H1 (cell line): ENCODE measurements at regions not wholly inside any gene's neighbourhood (a gene's known extent, or its start where the extent isn't known, plus 50 kb on each side); places are given as distances from the start of the nearest gene placed in this dataset.

Experiments
- CTCF ChIA-PET: fragments of 300-600 bp; sonication (Branson Sonifier 250); formaldehyde crosslinking; loops from one replicate; lab custom pipeline; 2021; ENCODE audit not compliant: partially characterized antibody; lab: Charles Lee
- POLR2A ChIA-PET: fragments of 300-600 bp; sonication (Branson Sonifier 250); formaldehyde crosslinking; loops from one replicate; lab custom pipeline; 2021; ENCODE audit warnings: inconsistent platforms; ENCODE audit not compliant: partially characterized antibody; lab: Charles Lee
- DNase-seq, 2 experiments: peaks; one replicate each; pipeline versions ENCODE4 v3.0.0 to v3.0.0-alpha.2; 2010 to 2022; ENCODE audit warnings: low spot score in 2 of 2, low read depth in 1 of 2, mixed read lengths in 1 of 2
- FAIRE-seq: peaks from 2 replicates; lab custom pipeline; 2011; peaks lifted over from hg19 to GRCh38; lab: Jason Lieb, UNC
- H2AFZ ChIP-seq: 2 replicates; pipeline ENCODE4 v1.8.1; 2012; ENCODE audit warnings: low read length, inconsistent platforms
- H2AK5ac ChIP-seq: 2 replicates; pipeline ENCODE4 v1.6.1; 2013; ENCODE audit warnings: low read depth, low read length
- H2BK120ac ChIP-seq: replicated peaks from 2 replicates; pipeline ENCODE3; 2013; ENCODE audit warnings: low read depth, low read length, inconsistent platforms
- H2BK12ac ChIP-seq: 2 replicates; pipeline ENCODE4 v1.6.1; 2013; ENCODE audit warnings: low read depth, low read length
- H2BK15ac ChIP-seq: 2 replicates; pipeline ENCODE4 v1.6.1; 2013; ENCODE audit warnings: low read length
- H2BK20ac ChIP-seq: 2 replicates; pipeline ENCODE4 v1.6.1; 2013; ENCODE audit warnings: low read length
- H2BK5ac ChIP-seq: 2 replicates; pipeline ENCODE4 v1.6.1; 2013; ENCODE audit warnings: low read depth, low read length
- H3K14ac ChIP-seq: 2 replicates; pipeline ENCODE4 v1.6.1; 2013; ENCODE audit warnings: inconsistent platforms; ENCODE audit not compliant: insufficient read length
- H3K18ac ChIP-seq: 2 replicates; pipeline ENCODE4 v1.6.1; 2013; ENCODE audit warnings: low read length; ENCODE audit errors: extremely low read depth
- H3K23ac ChIP-seq: 2 replicates; pipeline ENCODE4 v1.6.1; 2013; ENCODE audit warnings: inconsistent platforms; ENCODE audit not compliant: insufficient read length
- H3K23me2 ChIP-seq: 2 replicates; pipeline ENCODE4 v1.6.1; 2013; ENCODE audit warnings: low read depth, low read length
- H3K27ac ChIP-seq: 2 replicates; pipeline ENCODE4 v1.6.1; 2011; ENCODE audit warnings: low read depth, low read length, inconsistent platforms
- H3K27me3 ChIP-seq, 4 experiments: replicated peaks in 1 of 4; 1 replicate in 1 of 4; 2 replicates in 3 of 4; pipeline versions ENCODE4 v1.6.1 to v1.8.1; 2011 to 2013; ENCODE audit warnings: low read length in 3 of 4, mild to moderate bottlenecking in 3 of 4, inconsistent platforms in 2 of 4, mixed read lengths in 2 of 4, moderate library complexity in 1 of 4; ENCODE audit not compliant: control insufficient read depth in 3 of 4, insufficient read depth in 3 of 4; ENCODE audit errors: extremely low read depth in 1 of 4
- H3K36me3 ChIP-seq, 4 experiments: 2 replicates each; pipeline versions ENCODE4 v1.6.1 to v1.8.1; 2011 to 2013; ENCODE audit warnings: mild to moderate bottlenecking in 4 of 4, low read length in 3 of 4, moderate library complexity in 2 of 4, control low read depth in 1 of 4, inconsistent platforms in 1 of 4; ENCODE audit not compliant: insufficient read depth in 4 of 4, control insufficient read depth in 2 of 4
- H3K4ac ChIP-seq: replicated peaks from 2 replicates; pipeline ENCODE3; 2013; ENCODE audit warnings: low read length, low read depth, mixed read lengths, inconsistent platforms; ENCODE audit not compliant: insufficient read length
- H3K4me1 ChIP-seq, 4 experiments: replicated peaks in 1 of 4; 1 replicate in 1 of 4; 2 replicates in 3 of 4; pipeline versions ENCODE4 v1.6.1 to v1.8.1; 2011 to 2013; ENCODE audit warnings: low read length in 3 of 4, inconsistent platforms in 2 of 4, mixed read lengths in 1 of 4; ENCODE audit not compliant: insufficient read depth in 4 of 4, control insufficient read depth in 3 of 4
- H3K4me2 ChIP-seq, 2 experiments: 2 replicates each; pipeline versions ENCODE4 v1.6.1 to v1.8.1; 2011 to 2013; ENCODE audit warnings: low read depth in 2 of 2, low read length in 2 of 2, control low read depth in 1 of 2, inconsistent platforms in 1 of 2, mild to moderate bottlenecking in 1 of 2; ENCODE audit not compliant: insufficient read depth in 1 of 2
- H3K4me3 ChIP-seq, 4 experiments: fragments of 200-600, 300-600 bp in 1 of 4; sonication (generic), shearing (Covaris generic), sonication (Bioruptor Twin) in 1 of 4; 2 replicates each; pipeline versions ENCODE4 v1.5.1 to v1.8.1; 2011 to 2016; ENCODE audit warnings: low read length in 4 of 4, low read depth in 3 of 4, control low read depth in 2 of 4, inconsistent platforms in 2 of 4, mild to moderate bottlenecking in 2 of 4, mixed read lengths in 1 of 4, moderate library complexity in 1 of 4; ENCODE audit not compliant: insufficient read depth in 2 of 4; ENCODE audit errors: extremely low read depth in 1 of 4
- H3K56ac ChIP-seq: replicated peaks from 2 replicates; pipeline ENCODE3; 2013; ENCODE audit warnings: low read depth, mild to moderate bottlenecking, mixed read lengths, low read length, inconsistent platforms; ENCODE audit not compliant: insufficient read length
- H3K79me1 ChIP-seq: 2 replicates; pipeline ENCODE4 v1.6.1; 2013; ENCODE audit warnings: low read depth, low read length, control low read depth
- H3K79me2 ChIP-seq, 2 experiments: 2 replicates each; pipeline versions ENCODE4 v1.6.1 to v1.8.1; 2012 to 2013; ENCODE audit warnings: low read length in 2 of 2, mild to moderate bottlenecking in 2 of 2, inconsistent platforms in 1 of 2; ENCODE audit not compliant: insufficient read depth in 2 of 2, control insufficient read depth in 1 of 2
- H3K9ac ChIP-seq, 4 experiments: replicated peaks in 1 of 4; 1 replicate in 1 of 4; 2 replicates in 3 of 4; pipeline versions ENCODE4 v1.6.1 to v1.8.1; 2011 to 2013; ENCODE audit warnings: low read depth in 3 of 4, low read length in 3 of 4, control low read depth in 2 of 4, mild to moderate bottlenecking in 2 of 4, moderate library complexity in 2 of 4, inconsistent platforms in 1 of 4; ENCODE audit errors: extremely low read depth in 1 of 4
- H3K9me3 ChIP-seq, 2 experiments: 2 replicates each; pipeline versions ENCODE4 v1.6.1 to v1.8.1; 2012 to 2013; ENCODE audit warnings: mild to moderate bottlenecking in 2 of 2, moderate library complexity in 2 of 2, control low read depth in 1 of 2, inconsistent platforms in 1 of 2, low read depth in 1 of 2, low read length in 1 of 2, mixed read lengths in 1 of 2; ENCODE audit not compliant: insufficient read depth in 2 of 2
- H4K20me1 ChIP-seq, 2 experiments: replicated peaks in 1 of 2; 2 replicates each; pipeline versions ENCODE3 to v1.8.1; 2011 to 2013; ENCODE audit warnings: inconsistent platforms in 2 of 2, low read length in 2 of 2, mild to moderate bottlenecking in 1 of 2; ENCODE audit not compliant: insufficient read depth in 2 of 2, control insufficient read depth in 1 of 2
- H4K5ac ChIP-seq: 2 replicates; pipeline ENCODE4 v1.6.1; 2013; ENCODE audit warnings: low read length, low read depth, mixed read lengths, inconsistent platforms; ENCODE audit not compliant: insufficient read length
- H4K8ac ChIP-seq: 2 replicates; pipeline ENCODE4 v1.8.0; 2013; ENCODE audit warnings: mild to moderate bottlenecking, moderate library complexity, low read length, inconsistent platforms; ENCODE audit not compliant: insufficient read depth; ENCODE audit errors: extremely low read depth
- H4K91ac ChIP-seq: replicated peaks from 2 replicates; pipeline ENCODE3; 2013; ENCODE audit warnings: low read length, mixed read lengths, inconsistent platforms; ENCODE audit not compliant: insufficient read length
- ATF2 ChIP-seq: IDR thresholded peaks from 2 replicates; pipeline ENCODE4 v1.6.1; 2012; ENCODE audit warnings: low read length, inconsistent platforms
- CHD2 ChIP-seq: IDR thresholded peaks from 2 replicates; pipeline ENCODE4 v1.6.1; 2012; ENCODE audit warnings: low read length, improper control_type of control experiment
- WGBS, 2 experiments: shearing (Covaris generic) in 1 of 2; methylation state at CpG; one replicate each; pipeline versions ENCODE4 v1.1.6 to v1.1.7; 2013 to 2015; ENCODE audit warnings: low lambda C conversion rate in 2 of 2, mixed read lengths in 2 of 2, inconsistent platforms in 1 of 2, low coverage in 1 of 2, missing lambda C conversion rate in 1 of 2; ENCODE audit not compliant: insufficient replicate concordance in 2 of 2, insufficient coverage in 1 of 2, insufficient read length in 1 of 2; ENCODE audit errors: extremely low coverage in 1 of 2, missing lambda C conversion rate in 1 of 2; 5-methylcytosine and 5-hydroxymethylcytosine counted together

GRCh38 chr9:117787746-117788145 is 83.5 kb downstream of the TLR4 start:
- H3K4me2 ChIP-seq: no peak overlapping the region
- no peak overlapping the region for H4K5ac ChIP-seq
- peaks cover 0 to 2% (median 0%) of the 10 kb centered on the region in 4 experiments; a peak in 1 of 7 replicates for H3K4me1 ChIP-seq
- no peak overlapping the region for H3K18ac ChIP-seq
- DNase-seq (no peak), FAIRE-seq (no peak)
- no peak overlapping the region for H2BK20ac ChIP-seq
- ChIA-PET CTCF (interaction anchor here (0.5 to 1.0 kb wide), 4 partner anchors 69 to 489 kb away, joined by 3 to 4 read pairs (median 4); no protein-coding TSS in a partner anchor), POLR2A (no interaction called here)
- no peak overlapping the region for H3K23ac ChIP-seq
- H4K8ac ChIP-seq: no peak overlapping the region
- H2BK120ac ChIP-seq: no peak overlapping the region
- H3K14ac ChIP-seq: no peak overlapping the region
- no peaks in the 10 kb centered on the region for H3K79me2 ChIP-seq
- H2AK5ac ChIP-seq: no peak overlapping the region
- H3K27ac ChIP-seq: no peak overlapping the region
- no peak overlapping the region for H2AFZ ChIP-seq
- no peak overlapping the region for H2BK12ac ChIP-seq
- no peaks in the 10 kb centered on the region for H3K27me3 ChIP-seq
- H2BK5ac ChIP-seq: no peak overlapping the region
- TF ChIP-seq ATF2: no peak
- TF ChIP-seq CHD2: no peak
- H3K23me2 ChIP-seq: no peaks in the 10 kb centered on the region
- H4K20me1 ChIP-seq: no peaks in the 10 kb centered on the region
- H3K9ac ChIP-seq: no peak overlapping the region
- H3K79me1 ChIP-seq: no peaks in the 10 kb centered on the region
- H3K9me3 ChIP-seq: no peaks in the 10 kb centered on the region
- H4K91ac ChIP-seq: no peak overlapping the region
- H3K36me3 ChIP-seq: no peaks in the 10 kb centered on the region
- 88% methylated on average over 3 of the region's 3 CpGs; no CpG with 5 or more reads in 1 of the 2 experiments for WGBS, 2 experiments
- no peak overlapping the region for H3K4ac ChIP-seq
- no peak overlapping the region for H2BK15ac ChIP-seq
- no peak overlapping the region for H3K4me3 ChIP-seq
- H3K56ac ChIP-seq: no peak overlapping the region
